ENCODE measurements at regions not wholly inside any gene's neighbourhood (a gene's known extent, or its start where the extent isn't known, plus 50 kb on each side); places are given as distances from the start of the nearest gene placed in this dataset.

DNA sequence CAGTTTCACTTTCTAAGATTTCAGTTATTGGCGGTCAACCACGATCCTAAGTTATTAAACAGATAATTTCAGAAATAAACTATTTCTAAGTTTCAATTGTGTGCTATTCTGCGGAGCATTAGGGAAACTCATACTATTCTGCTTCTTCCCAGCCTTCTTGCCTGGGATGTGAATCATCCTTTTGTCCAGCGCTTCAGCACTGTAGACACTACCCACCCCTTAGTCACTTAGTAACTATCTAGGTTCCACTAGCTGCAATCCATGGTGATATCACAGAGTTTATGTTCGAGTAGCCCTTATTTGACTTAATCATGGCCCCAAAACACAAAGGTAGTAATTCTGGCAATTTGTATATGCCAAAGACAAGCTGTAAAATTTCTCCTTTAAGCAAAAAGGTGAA lies 279.9 kb upstream of the ADAMTS5 start:
- Histone ChIP-seq H3K27me3 (ENCODE audit: low read length) (no peaks in the 10 kb centered on the region), H3K9me2 (replicated peaks; ENCODE audit: insufficient read depth, low read length) (no peaks in the 10 kb centered on the region), H3K4me2 (ENCODE audit: low read depth, low read length, poor library complexity, severe bottlenecking) (no peak overlapping the region), H3K9ac (ENCODE audit: low read length) (no peak overlapping the region), H3K27ac (ENCODE audit: low read depth, low read length) (no peak overlapping the region), H3K36me3 (ENCODE audit: low read length) (no peaks in the 10 kb centered on the region), H2AFZ (ENCODE audit: low read depth, low read length, severe bottlenecking) (no peak overlapping the region), H3K4me3 (ENCODE audit: insufficient read depth, low read length, poor library complexity, severe bottlenecking) (no peak overlapping the region), H4K20me1 (ENCODE audit: low read depth, low read length) (no peaks in the 10 kb centered on the region), H3F3A (ENCODE audit: insufficient read depth) (no peaks in the 10 kb centered on the region), H3K9me3 (ENCODE audit: insufficient read depth, low read length) (no peaks in the 10 kb centered on the region), H3K79me2 (ENCODE audit: insufficient read depth, low read length) (no peaks in the 10 kb centered on the region)
- TF ChIP-seq, protein P1, sequence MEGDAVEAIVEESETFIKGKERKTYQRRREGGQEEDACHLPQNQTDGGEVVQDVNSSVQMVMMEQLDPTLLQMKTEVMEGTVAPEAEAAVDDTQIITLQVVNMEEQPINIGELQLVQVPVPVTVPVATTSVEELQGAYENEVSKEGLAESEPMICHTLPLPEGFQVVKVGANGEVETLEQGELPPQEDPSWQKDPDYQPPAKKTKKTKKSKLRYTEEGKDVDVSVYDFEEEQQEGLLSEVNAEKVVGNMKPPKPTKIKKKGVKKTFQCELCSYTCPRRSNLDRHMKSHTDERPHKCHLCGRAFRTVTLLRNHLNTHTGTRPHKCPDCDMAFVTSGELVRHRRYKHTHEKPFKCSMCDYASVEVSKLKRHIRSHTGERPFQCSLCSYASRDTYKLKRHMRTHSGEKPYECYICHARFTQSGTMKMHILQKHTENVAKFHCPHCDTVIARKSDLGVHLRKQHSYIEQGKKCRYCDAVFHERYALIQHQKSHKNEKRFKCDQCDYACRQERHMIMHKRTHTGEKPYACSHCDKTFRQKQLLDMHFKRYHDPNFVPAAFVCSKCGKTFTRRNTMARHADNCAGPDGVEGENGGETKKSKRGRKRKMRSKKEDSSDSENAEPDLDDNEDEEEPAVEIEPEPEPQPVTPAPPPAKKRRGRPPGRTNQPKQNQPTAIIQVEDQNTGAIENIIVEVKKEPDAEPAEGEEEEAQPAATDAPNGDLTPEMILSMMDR (IDR thresholded peaks at IDR 0.05; ENCODE audit: insufficient read depth, low read length, poor library complexity, severe bottlenecking): no peak
- no peak for TF ChIP-seq EZH2phosphoT487 (conservative IDR thresholded peaks at IDR 0.05; ENCODE audit: low read length)

DNA sequence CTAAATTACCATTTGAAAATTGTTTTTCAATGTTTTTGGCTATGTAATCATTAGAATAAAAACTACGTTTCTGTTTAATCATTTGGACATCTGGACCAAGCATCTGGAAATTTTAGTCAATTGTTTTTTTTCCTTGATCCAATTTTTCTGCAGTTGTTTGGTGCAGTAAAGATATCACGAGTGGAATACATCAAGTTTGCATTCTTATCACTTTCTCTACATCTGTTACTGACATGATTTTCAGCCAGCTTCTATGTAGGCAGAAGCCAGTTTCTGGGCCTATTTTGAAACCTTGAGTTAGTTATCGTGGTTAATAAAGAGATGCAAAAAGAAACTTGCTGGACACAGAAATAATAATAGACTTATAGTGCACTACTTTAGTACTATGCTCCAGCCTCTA lies 277.9 kb upstream of the ADAMTS5 start:
- Histone ChIP-seq H3K4me2 (ENCODE audit: low read depth, low read length, poor library complexity, severe bottlenecking) (no peak overlapping the region), H2AFZ (ENCODE audit: low read depth, low read length, severe bottlenecking) (no peak overlapping the region), H3K79me2 (ENCODE audit: insufficient read depth, low read length) (no peaks in the 10 kb centered on the region), H3F3A (ENCODE audit: insufficient read depth) (no peaks in the 10 kb centered on the region), H3K9me2 (replicated peaks; ENCODE audit: insufficient read depth, low read length) (no peaks in the 10 kb centered on the region), H3K27ac (ENCODE audit: low read depth, low read length) (no peak overlapping the region), H3K36me3 (ENCODE audit: low read length) (no peaks in the 10 kb centered on the region), H3K4me3 (ENCODE audit: insufficient read depth, low read length, poor library complexity, severe bottlenecking) (no peak overlapping the region), H4K20me1 (ENCODE audit: low read depth, low read length) (no peaks in the 10 kb centered on the region), H3K9me3 (ENCODE audit: insufficient read depth, low read length) (no peaks in the 10 kb centered on the region), H3K27me3 (ENCODE audit: low read length) (no peaks in the 10 kb centered on the region), H3K9ac (ENCODE audit: low read length) (no peak overlapping the region)
- TF ChIP-seq EZH2phosphoT487 (conservative IDR thresholded peaks at IDR 0.05; ENCODE audit: low read length): no peak
- TF ChIP-seq, protein P1 (IDR thresholded peaks at IDR 0.05; ENCODE audit: insufficient read depth, low read length, poor library complexity, severe bottlenecking): no peak

DNA sequence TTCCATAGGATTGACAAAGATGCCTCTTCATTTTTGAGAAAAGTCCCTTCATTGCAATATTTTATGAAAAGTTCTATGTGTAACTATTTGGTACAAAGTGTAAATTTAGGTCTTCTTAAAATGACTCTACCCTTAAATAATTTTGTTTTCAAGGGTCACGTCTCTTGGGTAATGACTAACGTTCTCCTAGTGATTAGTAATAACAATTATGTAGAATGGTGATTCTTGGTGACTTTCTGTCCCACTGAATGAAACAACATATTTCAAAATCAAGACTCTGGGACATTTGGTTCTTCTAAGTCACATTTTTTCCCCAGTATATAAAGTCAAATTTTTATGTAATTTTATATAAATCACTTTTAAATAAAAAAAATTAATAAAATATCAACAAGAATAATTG lies 277.5 kb upstream of the ADAMTS5 start:
- Histone ChIP-seq H3K79me2 (ENCODE audit: insufficient read depth, low read length) (no peaks in the 10 kb centered on the region), H2AFZ (ENCODE audit: low read depth, low read length, severe bottlenecking) (no peak overlapping the region), H3K9me2 (replicated peaks; ENCODE audit: insufficient read depth, low read length) (no peaks in the 10 kb centered on the region), H3K9me3 (ENCODE audit: insufficient read depth, low read length) (no peaks in the 10 kb centered on the region), H3K36me3 (ENCODE audit: low read length) (no peaks in the 10 kb centered on the region), H3K9ac (ENCODE audit: low read length) (no peak overlapping the region), H3K4me3 (ENCODE audit: insufficient read depth, low read length, poor library complexity, severe bottlenecking) (no peak overlapping the region), H4K20me1 (ENCODE audit: low read depth, low read length) (no peaks in the 10 kb centered on the region), H3F3A (ENCODE audit: insufficient read depth) (no peaks in the 10 kb centered on the region), H3K27ac (ENCODE audit: low read depth, low read length) (no peak overlapping the region), H3K27me3 (ENCODE audit: low read length) (no peaks in the 10 kb centered on the region), H3K4me2 (ENCODE audit: low read depth, low read length, poor library complexity, severe bottlenecking) (no peak overlapping the region)
- TF ChIP-seq, protein P1 (IDR thresholded peaks at IDR 0.05; ENCODE audit: insufficient read depth, low read length, poor library complexity, severe bottlenecking): no peak

DNA sequence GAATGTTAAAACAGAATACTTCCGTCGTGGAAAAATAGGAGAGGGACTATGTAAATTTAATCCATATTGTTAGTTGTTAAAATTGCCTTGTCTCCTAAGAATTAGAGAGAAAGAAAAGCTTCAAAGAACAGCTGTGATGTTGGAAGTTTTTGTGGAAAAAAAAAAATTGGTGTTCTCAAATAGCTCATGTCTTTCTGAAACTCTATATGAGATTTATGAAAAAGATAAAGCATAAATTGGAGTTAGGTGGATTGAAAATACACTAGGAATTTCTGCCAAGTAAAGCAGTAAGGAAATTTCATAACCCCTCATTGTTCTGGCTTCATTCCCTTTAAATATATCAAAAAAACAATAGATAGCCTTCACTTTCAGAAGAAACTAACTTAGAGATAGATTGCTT lies 274.0 kb upstream of the ADAMTS5 start:
- Histone ChIP-seq H3K9ac (ENCODE audit: low read length) (no peak overlapping the region), H3K9me2 (replicated peaks; ENCODE audit: insufficient read depth, low read length) (no peaks in the 10 kb centered on the region), H3K36me3 (ENCODE audit: low read length) (no peaks in the 10 kb centered on the region), H3K4me3 (ENCODE audit: insufficient read depth, low read length, poor library complexity, severe bottlenecking) (no peak overlapping the region), H4K20me1 (ENCODE audit: low read depth, low read length) (no peaks in the 10 kb centered on the region), H3K27me3 (ENCODE audit: low read length) (no peaks in the 10 kb centered on the region), H3K4me2 (ENCODE audit: low read depth, low read length, poor library complexity, severe bottlenecking) (no peak overlapping the region), H2AFZ (ENCODE audit: low read depth, low read length, severe bottlenecking) (no peak overlapping the region), H3K9me3 (ENCODE audit: insufficient read depth, low read length) (no peaks in the 10 kb centered on the region), H3F3A (ENCODE audit: insufficient read depth) (no peaks in the 10 kb centered on the region), H3K27ac (ENCODE audit: low read depth, low read length) (no peak overlapping the region), H3K79me2 (ENCODE audit: insufficient read depth, low read length) (no peaks in the 10 kb centered on the region)
- TF ChIP-seq, protein P1 (IDR thresholded peaks at IDR 0.05; ENCODE audit: insufficient read depth, low read length, poor library complexity, severe bottlenecking): no peak
- TF ChIP-seq EZH2phosphoT487 (conservative IDR thresholded peaks at IDR 0.05; ENCODE audit: low read length): no peak
